CD4-positive, alpha-beta memory T cell (primary cell): ENCODE measurements at regions not wholly inside any gene's neighbourhood (a gene's known extent, or its start where the extent isn't known, plus 50 kb on each side); places are given as distances from the start of the nearest gene placed in this dataset.

Source experiments
- CTCF ChIA-PET: fragments of 350-600 bp; sonication (Branson Sonifier 250); formaldehyde crosslinking; loops from one replicate; lab custom pipeline; 2021; ENCODE audit warnings: inconsistent platforms; ENCODE audit not compliant: partially characterized antibody; lab: Charles Lee
- POLR2A ChIA-PET: fragments of 350-600 bp; sonication (Branson Sonifier 250); formaldehyde crosslinking; loops from one replicate; lab custom pipeline; 2021; ENCODE audit not compliant: partially characterized antibody; lab: Charles Lee
- DNase-seq, 5 donors: peaks; one replicate each; pipeline versions ENCODE4 v3.0.0 to v3.0.0-alpha.2; 2020 to 2022; ENCODE audit warnings: mixed read lengths in 1 of 5
- H3K27ac ChIP-seq: one replicate; pipeline ENCODE4 v1.7.0; 2013; ENCODE audit warnings: low read depth, low read length
- H3K27me3 ChIP-seq: 2 replicates; pipeline ENCODE4 v1.7.0; 2013; ENCODE audit warnings: mild to moderate bottlenecking, low read length, moderate library complexity; ENCODE audit not compliant: insufficient read depth
- H3K36me3 ChIP-seq: 2 replicates; pipeline ENCODE4 v1.7.0; 2013; ENCODE audit warnings: mild to moderate bottlenecking, low read length, moderate library complexity; ENCODE audit not compliant: insufficient read depth
- H3K4me1 ChIP-seq: 2 replicates; pipeline ENCODE4 v1.7.0; 2013; ENCODE audit warnings: mild to moderate bottlenecking, low read length, moderate library complexity; ENCODE audit not compliant: insufficient read depth
- H3K4me3 ChIP-seq, 2 donors: one replicate each; pipeline ENCODE4 v1.7.0; 2013; ENCODE audit warnings: low read length in 2 of 2, mild to moderate bottlenecking in 1 of 2
- H3K9me3 ChIP-seq, 2 donors: one replicate each; pipeline ENCODE4 v1.7.0; 2013; ENCODE audit warnings: low read length in 2 of 2, control low read depth in 1 of 2; ENCODE audit not compliant: control insufficient read depth in 1 of 2
- H3K27ac Mint-ChIP-seq, 7 donors: one replicate each; pipeline ENCODE4 v1.8.0; 2020 to 2021; ENCODE audit warnings: mixed read lengths in 7 of 7, mild to moderate bottlenecking in 6 of 7, inconsistent platforms in 3 of 7, moderate library complexity in 3 of 7
- H3K27me3 Mint-ChIP-seq, 2 donors: one replicate each; pipeline ENCODE4 v1.8.0; 2020 to 2021; ENCODE audit warnings: mixed read lengths in 2 of 2
- H3K36me3 Mint-ChIP-seq, 2 donors: one replicate each; pipeline ENCODE4 v1.8.0; 2020 to 2021; ENCODE audit warnings: mixed read lengths in 2 of 2, inconsistent platforms in 1 of 2, mild to moderate bottlenecking in 1 of 2
- H3K4me1 Mint-ChIP-seq, 4 donors: one replicate each; pipeline ENCODE4 v1.8.0; 2020 to 2021; ENCODE audit warnings: mixed read lengths in 4 of 4, mild to moderate bottlenecking in 1 of 4
- H3K4me3 Mint-ChIP-seq, 8 donors: one replicate each; pipeline ENCODE4 v1.8.0; 2020 to 2021; ENCODE audit warnings: mixed read lengths in 8 of 8, mild to moderate bottlenecking in 7 of 8, moderate library complexity in 6 of 8, inconsistent platforms in 3 of 8
- H3K9me3 Mint-ChIP-seq, 8 donors: one replicate each; pipeline ENCODE4 v1.8.0; 2020 to 2021; ENCODE audit warnings: mixed read lengths in 8 of 8, mild to moderate bottlenecking in 5 of 8, inconsistent platforms in 3 of 8, moderate library complexity in 1 of 8
- intact Hi-C: fragments of 100-400 bp; cut with micrococcal nuclease; formaldehyde crosslinking; loops from one replicate; pipeline ENCODE4 v1.15.1; 2023

DNA sequence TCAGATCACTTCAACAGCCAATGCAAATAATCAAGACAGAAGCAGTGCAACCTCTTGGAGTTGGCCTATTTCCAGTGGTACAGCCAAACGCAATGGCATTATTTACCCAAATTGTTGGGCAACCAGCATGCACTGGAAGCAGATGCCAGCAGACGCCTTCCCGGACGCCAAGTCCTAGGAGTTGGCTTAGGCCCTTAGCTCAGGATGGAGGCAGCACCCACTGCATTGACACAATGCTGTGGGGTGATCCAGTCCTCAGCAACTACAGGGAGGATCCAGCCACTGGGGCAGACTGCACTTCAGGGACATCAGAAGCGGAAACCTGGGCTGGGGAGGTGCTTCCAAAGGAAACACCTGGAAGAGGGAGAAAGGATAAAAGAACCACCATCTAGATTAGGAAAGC is 290.4 kb downstream of the FAM43A start:
- H3K4me3 Mint-ChIP-seq, result no peak overlapping the region

DNA sequence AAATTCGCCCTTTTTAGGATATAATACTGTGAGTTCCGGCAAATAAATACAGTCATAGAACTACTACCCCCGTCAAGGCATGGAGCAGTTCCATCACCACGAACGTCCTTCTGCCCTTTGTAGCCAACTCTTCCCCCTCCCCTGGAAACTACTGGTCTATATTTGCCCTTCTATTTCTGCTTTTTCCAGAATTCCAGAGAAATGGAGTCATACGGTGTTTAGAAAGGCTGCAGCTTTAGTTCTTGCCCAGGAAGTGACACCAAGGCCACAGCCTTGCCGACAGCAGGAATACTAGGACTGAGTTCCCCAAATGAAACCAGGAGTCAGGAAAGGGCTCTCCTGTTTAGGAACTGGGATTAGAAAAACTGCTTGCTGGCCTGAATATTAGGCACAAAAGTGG is 291.2 kb downstream of the FAM43A start:
- H3K4me3 ChIP-seq, result no peak overlapping the region
- H3K9me3 ChIP-seq, result no peaks in the 10 kb centered on the region
- H3K27ac Mint-ChIP-seq, result no peak overlapping the region

More for the DNA sequence above, 290.4 kb downstream of the FAM43A start:
- Histone ChIP-seq H3K4me3 (no peak overlapping the region), H3K36me3 (no peaks in the 10 kb centered on the region), H3K9me3 (no peaks in the 10 kb centered on the region), H3K4me1 (no peaks in the 10 kb centered on the region), H3K27me3 (no peaks in the 10 kb centered on the region), H3K27ac (no peak overlapping the region)
- intact Hi-C loops, result no loop called here
- H3K36me3 Mint-ChIP-seq, result no peaks in the 10 kb centered on the region
- ChIA-PET CTCF (interaction anchor here (1.0 kb wide), 1 partner anchor 10 kb away, joined by 4 read pairs; no protein-coding TSS in a partner anchor), POLR2A (no interaction called here)
- no peak for DNase-seq
- no peaks in the 10 kb centered on the region for H3K4me1 Mint-ChIP-seq
- H3K9me3 Mint-ChIP-seq, result peaks cover 0 to 4% (median 0%) of the 10 kb centered on the region in 8 donors
- H3K27ac Mint-ChIP-seq, result no peak overlapping the region
- peaks cover 19 to 30% of the 10 kb centered on the region in 2 donors for H3K27me3 Mint-ChIP-seq

DNA sequence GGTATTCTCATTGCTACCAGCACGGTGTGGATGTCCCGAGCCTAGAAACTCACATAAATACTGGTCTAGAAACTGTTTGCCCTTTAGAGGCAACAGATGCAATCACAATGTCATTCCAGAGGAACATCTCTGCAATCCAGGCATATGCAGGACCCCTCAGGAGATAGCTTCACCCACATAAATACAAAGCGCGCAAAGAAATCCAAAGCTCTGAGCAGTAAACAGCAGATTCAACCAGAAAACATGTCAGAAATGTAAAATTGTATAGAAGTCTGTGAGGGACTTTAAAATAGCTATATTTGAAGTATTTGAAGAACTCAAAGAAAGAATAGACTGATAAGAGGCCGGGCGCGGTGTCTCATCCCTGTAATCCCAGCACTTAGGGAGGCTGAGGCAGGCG is 291.7 kb downstream of the FAM43A start:
- H3K4me1 Mint-ChIP-seq, result no peaks in the 10 kb centered on the region
- intact Hi-C loops, result no loop called here

More for the DNA sequence above, 291.2 kb downstream of the FAM43A start:
- Mint-ChIP-seq H3K4me1 (no peaks in the 10 kb centered on the region), H3K36me3 (no peaks in the 10 kb centered on the region), H3K4me3 (no peak overlapping the region), H3K27me3 (peaks cover 21 to 30% of the 10 kb centered on the region in 2 donors), H3K9me3 (peaks cover 0 to 12% (median 3%) of the 10 kb centered on the region in 8 donors)
- Histone ChIP-seq H3K36me3 (no peaks in the 10 kb centered on the region), H3K27me3 (no peaks in the 10 kb centered on the region), H3K4me1 (no peaks in the 10 kb centered on the region), H3K27ac (no peak overlapping the region)
- intact Hi-C loops, result no loop called here
- ChIA-PET CTCF (interaction anchor here (1.0 kb wide), 1 partner anchor 9 kb away, joined by 4 read pairs; no protein-coding TSS in a partner anchor), POLR2A (no interaction called here)
- DNase-seq, result no peak

DNA sequence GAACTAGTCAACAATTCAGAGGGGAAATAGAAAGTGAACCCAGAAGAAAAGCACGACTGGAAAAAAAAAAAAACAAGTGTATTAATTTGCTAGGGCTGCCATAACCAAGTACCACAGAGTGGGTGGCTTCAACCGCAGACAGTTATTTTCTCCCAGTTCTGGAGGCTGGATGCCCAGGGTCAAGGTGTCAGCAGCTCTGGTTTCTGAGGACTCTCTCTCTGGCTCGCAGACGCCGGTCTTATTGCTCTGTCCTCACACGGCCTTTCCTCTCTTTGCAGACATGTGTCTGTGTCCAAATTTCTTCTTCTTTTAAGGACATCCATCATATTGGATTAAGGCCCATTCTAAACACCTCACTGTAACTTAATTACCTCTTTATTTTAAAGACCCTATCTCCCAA is 291.8 kb downstream of the XXYLT1 start:
- H3K4me1 ChIP-seq, result no peaks in the 10 kb centered on the region
- Mint-ChIP-seq H3K27ac (no peak overlapping the region), H3K4me3 (no peak overlapping the region), H3K4me1 (no peaks in the 10 kb centered on the region), H3K36me3 (no peaks in the 10 kb centered on the region), H3K9me3 (peaks cover 0 to 27% (median 8%) of the 10 kb centered on the region in 8 donors), H3K27me3 (peaks cover 17 to 30% of the 10 kb centered on the region in 2 donors)
- no peaks in the 10 kb centered on the region for H3K9me3 ChIP-seq
- no peak overlapping the region for H3K4me3 ChIP-seq
- H3K36me3 ChIP-seq, result no peaks in the 10 kb centered on the region
- no peak overlapping the region for H3K27ac ChIP-seq
- ChIA-PET POLR2A (no interaction called here), CTCF (interaction anchor here (0.9 kb wide), 1 partner anchor 30 kb away, joined by 4 read pairs; no protein-coding TSS in a partner anchor)
- intact Hi-C loops, result no loop called here
- no peaks in the 10 kb centered on the region for H3K27me3 ChIP-seq
- no peak for DNase-seq

More for the DNA sequence above, 291.7 kb downstream of the FAM43A start:
- Histone ChIP-seq H3K27me3 (no peaks in the 10 kb centered on the region), H3K4me1 (no peaks in the 10 kb centered on the region), H3K4me3 (no peak overlapping the region), H3K27ac (no peak overlapping the region), H3K36me3 (no peaks in the 10 kb centered on the region), H3K9me3 (no peaks in the 10 kb centered on the region)
- Mint-ChIP-seq H3K4me3 (no peak overlapping the region), H3K9me3 (peaks cover 0 to 15% (median 5%) of the 10 kb centered on the region in 8 donors), H3K27ac (no peak overlapping the region), H3K36me3 (no peaks in the 10 kb centered on the region), H3K27me3 (peaks cover 21 to 30% of the 10 kb centered on the region in 2 donors)
- CTCF ChIA-PET, result no interaction called here
- POLR2A ChIA-PET, result no interaction called here
- no peak for DNase-seq

DNA sequence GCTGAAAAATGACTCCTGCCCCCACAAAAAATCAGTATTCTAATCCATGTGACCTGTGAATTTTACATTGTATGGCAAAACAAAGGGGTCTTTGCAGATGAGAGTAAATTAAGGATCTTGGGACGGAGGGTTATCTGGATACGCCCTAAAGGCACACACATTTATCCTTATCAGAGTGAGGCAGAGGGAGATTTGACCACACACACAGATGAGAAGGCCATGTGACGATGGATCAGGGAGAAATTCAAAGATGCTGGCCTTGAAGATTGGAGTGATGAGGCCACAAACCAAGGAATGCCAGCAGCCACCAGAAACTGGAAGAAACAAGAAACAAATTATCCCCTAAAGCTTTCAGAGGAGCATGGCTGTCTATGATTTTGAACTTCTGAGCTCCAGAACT is 288.5 kb downstream of the XXYLT1 start:
- Mint-ChIP-seq H3K9me3 (peaks cover 0 to 27% (median 8%) of the 10 kb centered on the region in 8 donors), H3K27ac (no peak overlapping the region), H3K27me3 (peaks cover 15 to 19% of the 10 kb centered on the region in 2 donors), H3K36me3 (no peaks in the 10 kb centered on the region), H3K4me1 (peaks cover 0 to 3% (median 0%) of the 10 kb centered on the region in 4 donors), H3K4me3 (no peak overlapping the region)
- DNase-seq, result no peak
- Histone ChIP-seq H3K27me3 (no peaks in the 10 kb centered on the region), H3K9me3 (no peaks in the 10 kb centered on the region), H3K4me3 (no peak overlapping the region), H3K36me3 (no peaks in the 10 kb centered on the region), H3K27ac (no peak overlapping the region), H3K4me1 (no peaks in the 10 kb centered on the region)
- CTCF ChIA-PET, result no interaction called here
- POLR2A ChIA-PET, result no interaction called here
- intact Hi-C loops, result no loop called here

DNA sequence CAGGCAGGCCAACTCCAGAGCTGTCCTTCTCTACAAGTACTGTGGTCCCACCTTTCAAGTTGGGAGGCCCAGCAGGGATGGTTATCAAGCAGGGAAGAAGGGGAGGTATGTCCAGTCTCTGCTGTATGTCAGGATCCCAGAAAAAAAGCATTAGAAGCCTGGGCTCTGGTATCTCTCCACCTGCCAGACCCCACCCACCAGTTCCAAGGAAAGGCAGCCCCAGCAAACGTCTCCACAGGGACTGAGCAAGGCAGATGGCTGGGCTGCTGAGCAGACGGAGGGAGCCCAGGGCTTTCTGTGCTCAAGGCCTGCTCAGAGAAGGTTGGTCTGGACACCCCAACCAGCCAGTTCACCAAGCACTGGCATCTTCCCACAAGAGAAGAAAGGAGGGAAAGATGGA is 287.8 kb downstream of the XXYLT1 start:
- H3K4me1 ChIP-seq, result no peaks in the 10 kb centered on the region
- no peak for DNase-seq
- no peak overlapping the region for H3K4me3 ChIP-seq
- intact Hi-C loops, result no loop called here
- Mint-ChIP-seq H3K9me3 (peaks cover 0 to 27% (median 8%) of the 10 kb centered on the region in 8 donors), H3K27me3 (peaks cover 13 to 17% of the 10 kb centered on the region in 2 donors), H3K27ac (no peak overlapping the region), H3K4me3 (no peak overlapping the region), H3K36me3 (no peaks in the 10 kb centered on the region), H3K4me1 (peaks cover 0 to 3% (median 0%) of the 10 kb centered on the region in 4 donors)
- H3K36me3 ChIP-seq, result no peaks in the 10 kb centered on the region
- H3K27ac ChIP-seq, result no peak overlapping the region
- no peaks in the 10 kb centered on the region for H3K27me3 ChIP-seq
- ChIA-PET CTCF (no interaction called here), POLR2A (no interaction called here)
- H3K9me3 ChIP-seq, result no peaks in the 10 kb centered on the region

DNA sequence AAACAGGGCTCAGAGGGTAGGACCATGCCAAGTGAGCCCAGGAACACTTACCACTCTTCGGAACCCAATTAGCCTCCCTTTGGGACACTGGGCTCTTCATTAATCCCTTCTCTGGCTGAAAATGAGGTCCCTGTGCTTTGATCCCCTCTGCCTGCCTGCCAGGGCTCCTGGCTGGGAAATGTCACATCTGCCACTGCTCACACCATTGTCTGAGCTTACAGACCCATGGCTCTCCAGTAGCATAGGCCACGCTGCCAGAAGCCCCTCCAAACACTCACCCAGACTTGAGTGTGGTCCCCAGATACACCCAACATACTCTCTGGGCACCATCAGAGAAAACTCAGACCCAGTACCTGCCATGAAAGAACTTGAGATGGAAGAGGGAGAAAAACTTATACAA is 287.3 kb downstream of the XXYLT1 start:
- Mint-ChIP-seq H3K4me3 (no peak overlapping the region), H3K4me1 (peaks cover 0 to 3% (median 0%) of the 10 kb centered on the region in 4 donors), H3K27ac (no peak overlapping the region), H3K36me3 (no peaks in the 10 kb centered on the region), H3K27me3 (peaks cover 10 to 14% of the 10 kb centered on the region in 2 donors), H3K9me3 (peaks cover 0 to 27% (median 8%) of the 10 kb centered on the region in 8 donors)
- POLR2A ChIA-PET, result no interaction called here
- intact Hi-C loops, result no loop called here
- H3K27me3 ChIP-seq, result no peaks in the 10 kb centered on the region
- H3K9me3 ChIP-seq, result no peaks in the 10 kb centered on the region
- no peak for DNase-seq
- no peaks in the 10 kb centered on the region for H3K36me3 ChIP-seq
- H3K4me1 ChIP-seq, result no peaks in the 10 kb centered on the region
- no peak overlapping the region for H3K27ac ChIP-seq
- CTCF ChIA-PET, result no interaction called here
- no peak overlapping the region for H3K4me3 ChIP-seq
